Lower leg skin (tissue), 3 donors: ENCODE measurements at regions not wholly inside any gene's neighbourhood (a gene's known extent, or its start where the extent isn't known, plus 50 kb on each side); places are given as distances from the start of the nearest gene placed in this dataset.

Experiments
- POLR2A ChIP-seq, 2 donors: fragments of 450-650 bp; IDR thresholded peaks; one replicate each; pipeline ENCODE4 v1.6.1; 2016 to 2017; ENCODE audit warnings: antibody characterized with exemption in 2 of 2, mild to moderate bottlenecking in 1 of 2, moderate library complexity in 1 of 2
- TF ChIP-seq, protein P1 (sequence below), 3 donors: fragments of 450-650 bp; IDR thresholded peaks; one replicate each; pipeline ENCODE4 v1.5.1; 2016; ENCODE audit warnings: antibody characterized with exemption in 3 of 3, mild to moderate bottlenecking in 3 of 3, moderate library complexity in 2 of 3

- TF ChIP-seq, protein P1, sequence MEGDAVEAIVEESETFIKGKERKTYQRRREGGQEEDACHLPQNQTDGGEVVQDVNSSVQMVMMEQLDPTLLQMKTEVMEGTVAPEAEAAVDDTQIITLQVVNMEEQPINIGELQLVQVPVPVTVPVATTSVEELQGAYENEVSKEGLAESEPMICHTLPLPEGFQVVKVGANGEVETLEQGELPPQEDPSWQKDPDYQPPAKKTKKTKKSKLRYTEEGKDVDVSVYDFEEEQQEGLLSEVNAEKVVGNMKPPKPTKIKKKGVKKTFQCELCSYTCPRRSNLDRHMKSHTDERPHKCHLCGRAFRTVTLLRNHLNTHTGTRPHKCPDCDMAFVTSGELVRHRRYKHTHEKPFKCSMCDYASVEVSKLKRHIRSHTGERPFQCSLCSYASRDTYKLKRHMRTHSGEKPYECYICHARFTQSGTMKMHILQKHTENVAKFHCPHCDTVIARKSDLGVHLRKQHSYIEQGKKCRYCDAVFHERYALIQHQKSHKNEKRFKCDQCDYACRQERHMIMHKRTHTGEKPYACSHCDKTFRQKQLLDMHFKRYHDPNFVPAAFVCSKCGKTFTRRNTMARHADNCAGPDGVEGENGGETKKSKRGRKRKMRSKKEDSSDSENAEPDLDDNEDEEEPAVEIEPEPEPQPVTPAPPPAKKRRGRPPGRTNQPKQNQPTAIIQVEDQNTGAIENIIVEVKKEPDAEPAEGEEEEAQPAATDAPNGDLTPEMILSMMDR (IDR thresholded peaks at IDR 0.05) = no peak
- TF ChIP-seq POLR2A (IDR thresholded peaks at IDR 0.05) = no peak
Measured at GRCh38 chr6:121809211-121809610, 373.8 kb downstream of the GJA1 start.
